K562 (cell line): ENCODE measurements at regions not wholly inside any gene's neighbourhood (a gene's known extent, or its start where the extent isn't known, plus 50 kb on each side); places are given as distances from the start of the nearest gene placed in this dataset.

Experiments used
- BCOR ChIP-seq: fragments of 450-650 bp; IDR thresholded peaks from 2 replicates; pipeline ENCODE4 v1.6.1; 2016
- BRD9 ChIP-seq: fragments of 450-650 bp; IDR thresholded peaks from 2 replicates; pipeline ENCODE4 v1.6.1; 2018; ENCODE audit warnings: low read depth; ENCODE audit not compliant: partially characterized antibody
- CLOCK ChIP-seq: fragments of 250-450 bp; sonication (Bioruptor Pico); IDR thresholded peaks from 2 replicates; pipeline ENCODE4 v1.4.0; 2020; ENCODE audit warnings: mild to moderate bottlenecking, moderate library complexity, borderline replicate concordance
- CREBBP ChIP-seq: IDR thresholded peaks from one replicate; pipeline ENCODE4 v1.6.1; 2012; ENCODE audit warnings: low read depth, mild to moderate bottlenecking, control low read depth, inconsistent platforms, low read length
- HEY1 ChIP-seq: fragments of 250-450 bp; sonication (Bioruptor Pico); IDR thresholded peaks from 2 replicates; pipeline ENCODE4 v1.5.0; 2020; ENCODE audit warnings: mild to moderate bottlenecking, moderate library complexity, borderline replicate concordance
- POLR3G ChIP-seq: IDR thresholded peaks from 2 replicates; pipeline ENCODE4 v1.6.1; 2011; ENCODE audit not compliant: insufficient read length, insufficient replicate concordance; ENCODE audit errors: extremely low read depth
- RBFOX2 ChIP-seq: fragments of 200-400 bp; formaldehyde crosslinking; IDR thresholded peaks from 2 replicates; pipeline ENCODE4 v1.6.1; 2017; ENCODE audit warnings: low read depth, mild to moderate bottlenecking, low read length, moderate library complexity
- RBM25 ChIP-seq: fragments of 200-400 bp; formaldehyde crosslinking; IDR thresholded peaks from 2 replicates; pipeline ENCODE4 v1.6.1; 2018; ENCODE audit warnings: low read length, low read depth, moderate library complexity; ENCODE audit not compliant: severe bottlenecking
- RCOR1 ChIP-seq, 2 experiments: IDR thresholded peaks; 2 replicates each; pipeline ENCODE4 v1.6.1; 2012; ENCODE audit warnings: low read depth in 2 of 2, low read length in 2 of 2, borderline replicate concordance in 1 of 2, improper control_type of control experiment in 1 of 2
- SFPQ ChIP-seq: fragments of 200-400 bp; formaldehyde crosslinking; IDR thresholded peaks from 2 replicates; pipeline ENCODE4 v1.6.1; 2017; ENCODE audit warnings: mild to moderate bottlenecking, low read depth, low read length, moderate library complexity
- THRB ChIP-seq: fragments of 450-650 bp; formaldehyde crosslinking; conservative IDR thresholded peaks from 2 replicates; pipeline ENCODE4 v1.4.0; 2022; ENCODE audit warnings: mild to moderate bottlenecking, missing genetic modification characterization
- ZBTB12 ChIP-seq: fragments of 250-450 bp; sonication (Bioruptor Pico); IDR thresholded peaks from 2 replicates; pipeline ENCODE4 v1.4.0; 2020
- ZNF589 ChIP-seq: fragments of 200-800 bp; sonication (Bioruptor generic); IDR thresholded peaks from 2 replicates; pipeline ENCODE4 v1.6.1; 2016; ENCODE audit warnings: low read depth, missing genetic modification characterization, missing compliant biosample characterization
- ZNF609 ChIP-seq: sonication (generic); formaldehyde crosslinking; IDR thresholded peaks from 2 replicates; pipeline ENCODE4 v1.8.1; 2023; ENCODE audit warnings: missing genetic modification reagents, mild to moderate bottlenecking, borderline replicate concordance
- ZNF766 ChIP-seq: fragments of 200-800 bp; sonication (Bioruptor generic); conservative IDR thresholded peaks from 2 replicates; pipeline ENCODE4 v1.6.1; 2016; ENCODE audit warnings: missing genetic modification characterization, missing compliant biosample characterization

GRCh38 chr16:79901522-79901921 lies 301.0 kb upstream of the MAF start (continued):
- no peak for TF ChIP-seq THRB
- TF ChIP-seq ZBTB12 (CRISPR knock-in tag), result no peak
- TF ChIP-seq SFPQ, result no peak
- no peak for TF ChIP-seq ZNF589 (CRISPR knock-in tag)
- TF ChIP-seq RBFOX2, result no peak
- TF ChIP-seq RBM25, result peak; percentile 90
- no peak for TF ChIP-seq ZNF609 (CRISPR knock-in tag)
- TF ChIP-seq CLOCK (CRISPR knock-in tag), result no peak
- no peak for TF ChIP-seq ZNF766 (CRISPR knock-in tag)
- TF ChIP-seq HEY1, result no peak
- peak; percentile 73 for TF ChIP-seq BCOR
- TF ChIP-seq BRD9, result no peak
- no peak for TF ChIP-seq CREBBP
- no peak for TF ChIP-seq POLR3G
- 0 out of 4 replicates have a peak, but pooled peaks of 1 of the 2 experiments have one; percentile 10 for TF ChIP-seq RCOR1 (IDR thresholded peaks at IDR 0.05; ENCODE audit: borderline replicate concordance in 1 of 2, low read depth in 2 of 2, low read length in 2 of 2)
